PC-3 (cell line): ENCODE measurements at regions not wholly inside any gene's neighbourhood (a gene's known extent, or its start where the extent isn't known, plus 50 kb on each side); places are given as distances from the start of the nearest gene placed in this dataset.
A peak's percentile ranks its signal among the peaks of the same experiment; 100 is the strongest.

ENCODE experiments used
- EZH2 ChIP-seq: fragments of 300-600 bp; sonication (generic); IDR thresholded peaks from one replicate; pipeline ENCODE4 v1.6.1; 2017; ENCODE audit warnings: antibody characterized with exemption, mild to moderate bottlenecking, low read length; ENCODE audit not compliant: unreplicated experiment
- EZH2phosphoT487 ChIP-seq: fragments of 300-600 bp; sonication (generic); IDR thresholded peaks from 2 replicates; pipeline ENCODE4 v1.6.1; 2018; ENCODE audit warnings: mild to moderate bottlenecking, antibody characterized with exemption, low read length, borderline replicate concordance
- TF ChIP-seq, protein P1 (sequence below): fragments of 300-600 bp; sonication (generic); conservative IDR thresholded peaks from 2 replicates; pipeline ENCODE4 v1.5.1; 2017; ENCODE audit warnings: antibody characterized with exemption, low read depth, mild to moderate bottlenecking, low read length

DNA sequence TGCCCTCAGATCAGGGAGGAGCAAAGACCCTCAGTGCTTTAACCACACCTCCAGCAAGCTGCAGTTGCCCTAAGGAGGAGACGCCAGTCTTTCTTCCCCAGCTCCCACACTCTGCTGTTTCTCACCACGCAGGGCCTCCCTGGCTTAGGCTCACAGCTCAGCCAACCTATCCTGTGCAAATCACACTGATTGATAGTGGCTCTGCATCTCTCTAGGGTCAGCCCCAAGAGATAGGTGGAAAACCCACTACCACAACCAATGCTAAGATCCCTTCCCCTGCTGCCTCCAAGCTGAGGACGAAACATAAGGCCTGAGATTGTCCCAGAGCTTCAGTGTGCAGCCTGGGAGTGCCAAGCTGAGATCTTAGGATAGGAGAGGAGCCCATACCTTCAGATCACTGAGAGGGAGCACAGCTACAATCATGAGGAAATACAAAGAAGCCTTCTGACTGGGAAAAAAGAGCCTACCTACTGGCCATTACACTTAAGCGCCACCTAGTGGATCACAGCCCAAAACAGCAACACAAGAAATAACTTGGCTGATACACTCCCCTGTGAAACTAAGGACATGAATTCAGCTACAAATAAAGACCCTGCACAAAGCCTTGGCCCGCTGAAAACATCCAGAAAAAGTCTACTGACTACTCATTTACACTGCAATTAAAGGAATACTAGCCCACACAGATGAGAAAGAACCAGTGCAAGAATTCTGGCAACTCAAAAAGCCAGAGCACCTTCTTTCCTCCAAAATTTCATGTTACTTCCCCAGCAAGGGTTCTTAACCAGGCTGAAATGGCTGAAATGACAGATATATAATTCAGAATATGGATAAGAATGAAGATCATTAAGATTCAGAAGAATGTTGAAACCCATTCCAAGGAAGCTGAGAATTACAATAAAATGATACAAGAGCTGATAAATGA, 271.5 kb upstream of the DCBLD2 start:
- TF ChIP-seq, protein P1, sequence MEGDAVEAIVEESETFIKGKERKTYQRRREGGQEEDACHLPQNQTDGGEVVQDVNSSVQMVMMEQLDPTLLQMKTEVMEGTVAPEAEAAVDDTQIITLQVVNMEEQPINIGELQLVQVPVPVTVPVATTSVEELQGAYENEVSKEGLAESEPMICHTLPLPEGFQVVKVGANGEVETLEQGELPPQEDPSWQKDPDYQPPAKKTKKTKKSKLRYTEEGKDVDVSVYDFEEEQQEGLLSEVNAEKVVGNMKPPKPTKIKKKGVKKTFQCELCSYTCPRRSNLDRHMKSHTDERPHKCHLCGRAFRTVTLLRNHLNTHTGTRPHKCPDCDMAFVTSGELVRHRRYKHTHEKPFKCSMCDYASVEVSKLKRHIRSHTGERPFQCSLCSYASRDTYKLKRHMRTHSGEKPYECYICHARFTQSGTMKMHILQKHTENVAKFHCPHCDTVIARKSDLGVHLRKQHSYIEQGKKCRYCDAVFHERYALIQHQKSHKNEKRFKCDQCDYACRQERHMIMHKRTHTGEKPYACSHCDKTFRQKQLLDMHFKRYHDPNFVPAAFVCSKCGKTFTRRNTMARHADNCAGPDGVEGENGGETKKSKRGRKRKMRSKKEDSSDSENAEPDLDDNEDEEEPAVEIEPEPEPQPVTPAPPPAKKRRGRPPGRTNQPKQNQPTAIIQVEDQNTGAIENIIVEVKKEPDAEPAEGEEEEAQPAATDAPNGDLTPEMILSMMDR = peak; percentile 94
- TF ChIP-seq EZH2 (no peak), EZH2phosphoT487 (no peak)
